Endothelial cell of umbilical vein (primary cell): ENCODE measurements at regions not wholly inside any gene's neighbourhood (a gene's known extent, or its start where the extent isn't known, plus 50 kb on each side); places are given as distances from the start of the nearest gene placed in this dataset.

ENCODE experiments used
- BruUV-seq: library from RNA; stranded (reverse); fragments of 400-500 nt; replicated peaks from 2 replicates; lab custom pipeline; 2021; lab: Mats Ljungman, UMichigan
- CTCF ChIA-PET: fragments of 300-600, 350-600 bp; sonication (Branson Sonifier 250); formaldehyde crosslinking; loops from one replicate; lab custom pipeline; 2021; ENCODE audit warnings: antibody characterized with exemption, inconsistent platforms; lab: Charles Lee
- POLR2A ChIA-PET: fragments of 300-600, 350-600 bp; sonication (Branson Sonifier 250); formaldehyde crosslinking; loops from one replicate; lab custom pipeline; 2021; ENCODE audit warnings: antibody characterized with exemption, inconsistent platforms; lab: Charles Lee
- DNase-seq: peaks from one replicate; pipeline ENCODE4 v3.0.0-alpha.2; 2011; ENCODE audit warnings: low read depth, low spot score
- FAIRE-seq: peaks from 2 replicates; lab custom pipeline; 2011; peaks lifted over from hg19 to GRCh38; lab: Jason Lieb, UNC
- H2AFZ ChIP-seq: 2 replicates; pipeline ENCODE4 v1.6.0; 2012; ENCODE audit warnings: low read depth, low read length, control low read depth, inconsistent platforms
- H3K27ac ChIP-seq: 2 replicates; pipeline ENCODE4 v1.5.1; 2011; ENCODE audit warnings: low read depth, mild to moderate bottlenecking, control low read depth, low read length, moderate library complexity; ENCODE audit not compliant: insufficient read depth
- H3K27me3 ChIP-seq, 2 experiments: 2 replicates each; pipeline versions ENCODE4 v1.6.0 to v1.6.1; 2011; ENCODE audit warnings: low read length in 2 of 2, mixed read lengths in 1 of 2; ENCODE audit not compliant: control insufficient read depth in 2 of 2, insufficient read depth in 2 of 2
- H3K36me3 ChIP-seq, 2 experiments: 2 replicates in 1 of 2; 3 replicates in 1 of 2; pipeline ENCODE4 v1.5.1; 2011; ENCODE audit warnings: low read length in 2 of 2, mild to moderate bottlenecking in 1 of 2, moderate library complexity in 1 of 2; ENCODE audit not compliant: control insufficient read depth in 2 of 2, insufficient read depth in 2 of 2; ENCODE audit errors: extremely low read depth in 1 of 2
- H3K4me1 ChIP-seq: 3 replicates; pipeline ENCODE4 v1.5.1; 2011; ENCODE audit warnings: mild to moderate bottlenecking, low read length; ENCODE audit not compliant: control insufficient read depth, insufficient read depth; ENCODE audit errors: extremely low read depth
- H3K4me2 ChIP-seq: 2 replicates; pipeline ENCODE4 v1.6.1; 2011; ENCODE audit warnings: low read length, control low read depth, mixed read lengths; ENCODE audit not compliant: insufficient read depth
- H3K4me3 ChIP-seq, 3 experiments: fragments of 200-600 bp in 1 of 3; sonication (generic), shearing (Covaris generic) in 1 of 3; replicated peaks in 1 of 3; 2 replicates each; pipeline ENCODE4 v1.5.1; 2011 to 2016; ENCODE audit warnings: control low read depth in 3 of 3, low read length in 3 of 3, mild to moderate bottlenecking in 2 of 3, inconsistent platforms in 1 of 3, low read depth in 1 of 3, moderate library complexity in 1 of 3; ENCODE audit not compliant: insufficient read depth in 1 of 3
- H3K79me2 ChIP-seq: 2 replicates; pipeline ENCODE4 v1.6.0; 2012; ENCODE audit warnings: low read length, inconsistent platforms; ENCODE audit not compliant: control insufficient read depth, insufficient read depth
- H3K9ac ChIP-seq: replicated peaks from 2 replicates; pipeline ENCODE3; 2011; ENCODE audit warnings: low read length, control low read depth; ENCODE audit not compliant: insufficient read depth; ENCODE audit errors: extremely low read depth
- H3K9me1 ChIP-seq: replicated peaks from 3 replicates; pipeline ENCODE4 v1.6.0; 2011; ENCODE audit warnings: mild to moderate bottlenecking, low read length; ENCODE audit not compliant: control insufficient read depth, insufficient read depth; ENCODE audit errors: extremely low read depth
- H3K9me3 ChIP-seq: replicated peaks from 2 replicates; pipeline ENCODE4 v1.5.1; 2012; ENCODE audit warnings: low read length, inconsistent platforms; ENCODE audit not compliant: control insufficient read depth, insufficient read depth
- H4K20me1 ChIP-seq: replicated peaks from 2 replicates; pipeline ENCODE3; 2011; ENCODE audit warnings: mild to moderate bottlenecking, low read length; ENCODE audit not compliant: control insufficient read depth, insufficient read depth; ENCODE audit errors: extremely low read depth
- EZH2 ChIP-seq: IDR thresholded peaks from 2 replicates; pipeline ENCODE4 v1.6.1; 2012; ENCODE audit warnings: borderline replicate concordance, low read depth, mild to moderate bottlenecking, moderate library complexity, low read length, inconsistent platforms; ENCODE audit not compliant: severe bottlenecking
- FOS ChIP-seq: IDR thresholded peaks from 2 replicates; pipeline ENCODE4 v1.6.1; 2011; ENCODE audit warnings: mild to moderate bottlenecking, low read length, moderate library complexity, borderline replicate concordance; ENCODE audit not compliant: insufficient read depth
- GATA2 ChIP-seq: IDR thresholded peaks from 2 replicates; pipeline ENCODE4 v1.7.0; 2011; ENCODE audit warnings: low read depth, mild to moderate bottlenecking, moderate library complexity, mixed read lengths, low read length; ENCODE audit not compliant: insufficient read length, insufficient read depth
- JUN ChIP-seq: IDR thresholded peaks from 2 replicates; pipeline ENCODE4 v1.6.1; 2011; ENCODE audit warnings: borderline replicate concordance, low read depth; ENCODE audit not compliant: insufficient read length, insufficient read depth
- MYC ChIP-seq: IDR thresholded peaks from one replicate; pipeline ENCODE4 v1.6.1; 2011; ENCODE audit warnings: mild to moderate bottlenecking, low read depth, low read length
- POLR2A ChIP-seq: IDR thresholded peaks from 2 replicates; pipeline ENCODE4 v1.6.1; 2012; ENCODE audit warnings: low read depth, mild to moderate bottlenecking, control low read depth, low read length
- POLR2AphosphoS5 ChIP-seq: IDR thresholded peaks from 2 replicates; pipeline ENCODE4 v1.6.1; 2012; ENCODE audit warnings: low read depth, mild to moderate bottlenecking, control low read depth, low read length, moderate library complexity; ENCODE audit not compliant: insufficient read depth
- dilution Hi-C: fragments of 300-500 bp; cut with MboI; formaldehyde crosslinking; loops from one replicate; pipeline ENCODE4 v1.15.0; 2019; ENCODE audit warnings: low sequenced_read_pairs; ENCODE audit not compliant: extremely low pct_ligation_motif_present
- intact Hi-C: fragments of 100-400 bp; cut with micrococcal nuclease; formaldehyde crosslinking; loops from one replicate; pipeline ENCODE4 v1.10.0; 2022
- TF ChIP-seq, protein P1 (sequence below), 2 donors: IDR thresholded peaks; 1 replicate in 1 of 2; 2 replicates in 1 of 2; pipeline ENCODE4 v1.5.1; 2011; ENCODE audit warnings: low read length in 2 of 2, mild to moderate bottlenecking in 2 of 2, moderate library complexity in 2 of 2, control low read depth in 1 of 2, inconsistent platforms in 1 of 2, low read depth in 1 of 2; ENCODE audit not compliant: insufficient read depth in 1 of 2; ENCODE audit errors: extremely low read depth in 1 of 2
- TF ChIP-seq, protein P2 (sequence below): IDR thresholded peaks from 2 replicates; pipeline ENCODE4 v1.6.1; 2011; ENCODE audit not compliant: insufficient read depth, insufficient read length

DNA sequence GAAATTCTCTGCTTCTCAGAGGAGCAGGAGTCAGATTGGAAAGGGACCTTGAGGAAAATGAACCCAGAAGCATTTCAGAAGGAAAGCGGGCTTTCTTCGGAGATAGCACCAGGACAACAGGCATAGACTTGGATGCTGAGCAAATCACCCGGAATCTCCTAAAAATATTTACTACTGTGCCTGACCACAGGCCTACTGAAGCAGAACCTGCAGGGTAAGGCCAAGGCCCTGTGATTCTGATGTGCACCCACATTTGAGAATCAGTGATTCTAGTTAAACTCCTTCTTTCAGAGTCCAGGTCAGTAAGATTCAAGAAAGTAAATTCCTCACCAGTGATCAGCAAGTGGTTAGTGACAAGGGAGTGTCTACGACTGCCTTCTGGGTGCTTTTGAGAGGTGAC lies 307.3 kb upstream of the DUSP10 start:
- no peaks in the 10 kb centered on the region for H3K9me3 ChIP-seq
- H3K27me3 ChIP-seq = no peaks in the 10 kb centered on the region
- H3K9me1 ChIP-seq = no peaks in the 10 kb centered on the region
- H3K36me3 ChIP-seq = no peaks in the 10 kb centered on the region
- H2AFZ ChIP-seq = no peak overlapping the region
- no peak for DNase-seq
- CTCF ChIA-PET = no interaction called here
- H3K4me2 ChIP-seq = no peak overlapping the region
- no peak overlapping the region for H3K9ac ChIP-seq
- no peaks in the 10 kb centered on the region for H3K79me2 ChIP-seq
- H3K4me1 ChIP-seq = no peaks in the 10 kb centered on the region
- H3K4me3 ChIP-seq = no peak overlapping the region
- no peaks in the 10 kb centered on the region for H4K20me1 ChIP-seq
- no TSS peak for BruUV-seq
- no peak for FAIRE-seq
- intact Hi-C loops = no loop called here
- TF ChIP-seq POLR2A (no peak), JUN (no peak), GATA2 (no peak), POLR2AphosphoS5 (no peak), FOS (no peak), EZH2 (no peak), MYC (no peak)
- TF ChIP-seq, protein P1, sequence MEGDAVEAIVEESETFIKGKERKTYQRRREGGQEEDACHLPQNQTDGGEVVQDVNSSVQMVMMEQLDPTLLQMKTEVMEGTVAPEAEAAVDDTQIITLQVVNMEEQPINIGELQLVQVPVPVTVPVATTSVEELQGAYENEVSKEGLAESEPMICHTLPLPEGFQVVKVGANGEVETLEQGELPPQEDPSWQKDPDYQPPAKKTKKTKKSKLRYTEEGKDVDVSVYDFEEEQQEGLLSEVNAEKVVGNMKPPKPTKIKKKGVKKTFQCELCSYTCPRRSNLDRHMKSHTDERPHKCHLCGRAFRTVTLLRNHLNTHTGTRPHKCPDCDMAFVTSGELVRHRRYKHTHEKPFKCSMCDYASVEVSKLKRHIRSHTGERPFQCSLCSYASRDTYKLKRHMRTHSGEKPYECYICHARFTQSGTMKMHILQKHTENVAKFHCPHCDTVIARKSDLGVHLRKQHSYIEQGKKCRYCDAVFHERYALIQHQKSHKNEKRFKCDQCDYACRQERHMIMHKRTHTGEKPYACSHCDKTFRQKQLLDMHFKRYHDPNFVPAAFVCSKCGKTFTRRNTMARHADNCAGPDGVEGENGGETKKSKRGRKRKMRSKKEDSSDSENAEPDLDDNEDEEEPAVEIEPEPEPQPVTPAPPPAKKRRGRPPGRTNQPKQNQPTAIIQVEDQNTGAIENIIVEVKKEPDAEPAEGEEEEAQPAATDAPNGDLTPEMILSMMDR (IDR thresholded peaks at IDR 0.05; ENCODE audit: extremely low read depth in 1 of 2, insufficient read depth in 1 of 2, low read depth in 1 of 2, low read length in 2 of 2) = no peak
- TF ChIP-seq, protein P2, sequence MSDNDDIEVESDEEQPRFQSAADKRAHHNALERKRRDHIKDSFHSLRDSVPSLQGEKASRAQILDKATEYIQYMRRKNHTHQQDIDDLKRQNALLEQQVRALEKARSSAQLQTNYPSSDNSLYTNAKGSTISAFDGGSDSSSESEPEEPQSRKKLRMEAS = no peak
- dilution Hi-C loops = no loop called here
- POLR2A ChIA-PET = no interaction called here
- H3K27ac ChIP-seq = no peak overlapping the region
